ENCODE measurements at regions not wholly inside any gene's neighbourhood (a gene's known extent, or its start where the extent isn't known, plus 50 kb on each side); places are given as distances from the start of the nearest gene placed in this dataset.
A peak's percentile ranks its signal among the peaks of the same experiment; 100 is the strongest.

DNA sequence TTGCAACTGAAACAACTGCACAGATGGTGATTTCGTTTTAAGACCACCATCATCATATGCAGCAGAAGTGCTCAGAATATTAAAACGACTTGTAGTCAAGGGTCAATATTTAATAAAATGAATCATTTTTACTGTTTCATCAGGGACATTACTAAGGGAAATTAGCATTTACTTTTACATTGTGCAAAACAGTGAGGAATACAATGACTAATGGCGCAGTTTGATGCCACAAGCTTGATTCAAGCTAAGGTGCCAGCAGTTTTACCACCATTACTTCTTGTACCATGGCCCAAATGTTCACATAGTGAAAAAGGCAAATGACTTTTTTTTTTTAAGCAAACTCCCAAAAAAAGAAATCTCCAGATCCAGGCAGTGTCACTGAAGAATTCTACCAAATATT is 277.4 kb upstream of the CHRNA7 start:
- DNase-seq (ENCODE audit: low read depth), result no peak
- TF ChIP-seq, protein P1, sequence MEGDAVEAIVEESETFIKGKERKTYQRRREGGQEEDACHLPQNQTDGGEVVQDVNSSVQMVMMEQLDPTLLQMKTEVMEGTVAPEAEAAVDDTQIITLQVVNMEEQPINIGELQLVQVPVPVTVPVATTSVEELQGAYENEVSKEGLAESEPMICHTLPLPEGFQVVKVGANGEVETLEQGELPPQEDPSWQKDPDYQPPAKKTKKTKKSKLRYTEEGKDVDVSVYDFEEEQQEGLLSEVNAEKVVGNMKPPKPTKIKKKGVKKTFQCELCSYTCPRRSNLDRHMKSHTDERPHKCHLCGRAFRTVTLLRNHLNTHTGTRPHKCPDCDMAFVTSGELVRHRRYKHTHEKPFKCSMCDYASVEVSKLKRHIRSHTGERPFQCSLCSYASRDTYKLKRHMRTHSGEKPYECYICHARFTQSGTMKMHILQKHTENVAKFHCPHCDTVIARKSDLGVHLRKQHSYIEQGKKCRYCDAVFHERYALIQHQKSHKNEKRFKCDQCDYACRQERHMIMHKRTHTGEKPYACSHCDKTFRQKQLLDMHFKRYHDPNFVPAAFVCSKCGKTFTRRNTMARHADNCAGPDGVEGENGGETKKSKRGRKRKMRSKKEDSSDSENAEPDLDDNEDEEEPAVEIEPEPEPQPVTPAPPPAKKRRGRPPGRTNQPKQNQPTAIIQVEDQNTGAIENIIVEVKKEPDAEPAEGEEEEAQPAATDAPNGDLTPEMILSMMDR (conservative IDR thresholded peaks at IDR 0.05; ENCODE audit: low read depth, low read length), result no peak

GRCh38 chr15:31758126-31758525 is 272.2 kb upstream of the CHRNA7 start:
- no peak overlapping the region for H3K4me3 ChIP-seq (ENCODE audit: low read depth, low read length)
- TF ChIP-seq, protein P1 (conservative IDR thresholded peaks at IDR 0.05; ENCODE audit: low read depth, low read length), result no peak
- peak; percentile 1 for DNase-seq (ENCODE audit: low read depth)

More for the DNA sequence above, 277.4 kb upstream of the CHRNA7 start:
- no peak overlapping the region for H3K4me3 ChIP-seq (ENCODE audit: low read depth, low read length)

GRCh38 chr15:31768055-31768454 is 262.3 kb upstream of the CHRNA7 start:
- H3K4me3 ChIP-seq (ENCODE audit: low read depth, low read length), result no peak overlapping the region
- DNase-seq (ENCODE audit: low read depth), result no peak
- TF ChIP-seq, protein P1 (conservative IDR thresholded peaks at IDR 0.05; ENCODE audit: low read depth, low read length), result no peak

DNA sequence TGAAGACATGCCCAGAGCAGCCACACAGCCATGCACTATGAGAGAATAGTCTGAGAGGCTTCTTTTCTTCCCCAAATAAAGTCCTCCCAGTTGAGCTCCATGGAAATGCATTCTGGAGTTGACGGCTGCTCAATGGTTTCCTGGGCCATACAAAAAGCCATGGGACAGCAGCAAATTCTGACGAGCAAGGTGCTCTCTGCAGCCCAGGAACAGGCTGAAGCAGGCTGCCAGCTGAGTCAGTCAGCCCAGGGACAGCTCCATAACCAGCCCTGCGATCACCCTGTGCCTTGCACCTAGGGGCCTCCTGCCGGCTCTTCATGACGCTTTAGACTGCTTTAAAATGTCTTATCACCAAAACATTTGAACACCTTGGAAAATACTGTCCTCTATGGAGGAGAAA is 256.3 kb upstream of the CHRNA7 start:
- no peak overlapping the region for H3K4me3 ChIP-seq (ENCODE audit: low read depth, low read length)
- TF ChIP-seq, protein P1 (conservative IDR thresholded peaks at IDR 0.05; ENCODE audit: low read depth, low read length), result no peak
- no peak for DNase-seq (ENCODE audit: low read depth)

GRCh38 chr15:31776039-31776438 is 254.3 kb upstream of the CHRNA7 start:
- TF ChIP-seq, protein P1 (conservative IDR thresholded peaks at IDR 0.05; ENCODE audit: low read depth, low read length), result no peak
- no peak overlapping the region for H3K4me3 ChIP-seq (ENCODE audit: low read depth, low read length)

GRCh38 chr15:31781261-31781660 is 249.1 kb upstream of the CHRNA7 start:
- H3K4me3 ChIP-seq (ENCODE audit: low read depth, low read length), result no peak overlapping the region
- DNase-seq (ENCODE audit: low read depth), result no peak
- TF ChIP-seq, protein P1 (conservative IDR thresholded peaks at IDR 0.05; ENCODE audit: low read depth, low read length), result no peak

More at GRCh38 chr15:31776039-31776438, 254.3 kb upstream of the CHRNA7 start:
- no peak for DNase-seq (ENCODE audit: low read depth)

- no peak for DNase-seq (ENCODE audit: low read depth)
- TF ChIP-seq, protein P1 (conservative IDR thresholded peaks at IDR 0.05; ENCODE audit: low read depth, low read length), result no peak
Measured at GRCh38 chr15:31782016-31782783, 248.1 kb upstream of the CHRNA7 start.

More at GRCh38 chr15:31782016-31782783, 248.1 kb upstream of the CHRNA7 start:
- no peak overlapping the region for H3K4me3 ChIP-seq (ENCODE audit: low read depth, low read length)
